ENCODE measurements at regions not wholly inside any gene's neighbourhood (a gene's known extent, or its start where the extent isn't known, plus 50 kb on each side); places are given as distances from the start of the nearest gene placed in this dataset.

- peaks cover 3% of the 10 kb centered on the region in 2 donors for H3K27me3 Mint-ChIP-seq
- H3K36me3 ChIP-seq (ENCODE audit: insufficient read depth, low read length) = no peaks in the 10 kb centered on the region
- no peaks in the 10 kb centered on the region for H3K36me3 Mint-ChIP-seq
- no peaks in the 10 kb centered on the region for H3K9me3 ChIP-seq (ENCODE audit: control insufficient read depth in 1 of 2, low read length in 2 of 2)
- H3K4me3 Mint-ChIP-seq = no peak overlapping the region
- intact Hi-C loops (cut with micrococcal nuclease) = no loop called here
- DNase-seq = no peak
- H3K27ac Mint-ChIP-seq = no peak overlapping the region
- H3K9me3 Mint-ChIP-seq = peaks cover 0 to 6% (median 1%) of the 10 kb centered on the region in 8 donors
- no peak overlapping the region for H3K27ac ChIP-seq (ENCODE audit: low read depth, low read length)
- H3K27me3 ChIP-seq (ENCODE audit: insufficient read depth, low read length) = no peaks in the 10 kb centered on the region
- ChIA-PET CTCF (ENCODE audit: partially characterized antibody) (no interaction called here), POLR2A (ENCODE audit: partially characterized antibody) (no interaction called here)
- H3K4me3 ChIP-seq (ENCODE audit: low read length in 2 of 2) = no peak overlapping the region
- H3K4me1 Mint-ChIP-seq = no peaks in the 10 kb centered on the region
- H3K4me1 ChIP-seq (ENCODE audit: insufficient read depth, low read length) = no peaks in the 10 kb centered on the region
These were observed 149.9 kb upstream of the PIRT start for GRCh38 chr17:10987786-10988185.

- Histone ChIP-seq H3K4me1 (ENCODE audit: insufficient read depth, low read length) (no peaks in the 10 kb centered on the region), H3K27ac (ENCODE audit: low read depth, low read length) (no peak overlapping the region), H3K9me3 (ENCODE audit: control insufficient read depth in 1 of 2, low read length in 2 of 2) (no peaks in the 10 kb centered on the region), H3K36me3 (ENCODE audit: insufficient read depth, low read length) (no peaks in the 10 kb centered on the region), H3K27me3 (ENCODE audit: insufficient read depth, low read length) (no peaks in the 10 kb centered on the region), H3K4me3 (ENCODE audit: low read length in 2 of 2) (no peak overlapping the region)
- DNase-seq = no peak
- Mint-ChIP-seq H3K4me3 (no peak overlapping the region), H3K36me3 (no peaks in the 10 kb centered on the region), H3K27me3 (peaks cover 0 to 3% of the 10 kb centered on the region in 2 donors), H3K4me1 (no peaks in the 10 kb centered on the region), H3K27ac (no peak overlapping the region), H3K9me3 (peaks cover 0 to 6% (median 2%) of the 10 kb centered on the region in 8 donors)
- ChIA-PET POLR2A (ENCODE audit: partially characterized antibody) (no interaction called here), CTCF (ENCODE audit: partially characterized antibody) (no interaction called here)
- intact Hi-C loops (cut with micrococcal nuclease) = no loop called here
These were observed 146.3 kb upstream of the PIRT start for GRCh38 chr17:10984220-10984619.

DNA sequence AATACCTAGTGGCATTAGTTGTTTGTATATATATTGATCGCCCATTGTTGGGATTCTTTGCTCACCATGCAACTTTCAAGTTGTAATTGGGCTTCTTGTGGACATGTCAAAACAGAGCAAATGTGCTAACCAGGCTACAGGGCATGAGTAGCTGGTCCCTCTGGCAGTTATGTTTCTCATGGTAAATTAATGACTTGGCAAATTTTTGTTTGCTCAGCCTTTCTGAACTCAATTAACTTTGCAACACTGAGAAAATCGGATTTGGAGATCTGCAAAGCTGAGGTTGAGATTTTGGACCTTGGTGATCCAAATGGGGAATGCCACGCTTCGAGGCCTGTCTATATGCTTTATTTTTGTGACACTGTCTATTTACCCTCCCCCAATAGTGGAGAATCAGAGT lies 138.5 kb upstream of the PIRT start:
- no peaks in the 10 kb centered on the region for H3K27me3 ChIP-seq (ENCODE audit: insufficient read depth, low read length)
- DNase-seq = no peak
- H3K4me1 ChIP-seq (ENCODE audit: insufficient read depth, low read length) = no peaks in the 10 kb centered on the region
- Mint-ChIP-seq H3K27me3 (no peaks in the 10 kb centered on the region), H3K4me3 (no peak overlapping the region), H3K9me3 (peaks cover 0 to 5% (median 0%) of the 10 kb centered on the region in 8 donors), H3K27ac (no peak overlapping the region), H3K4me1 (no peaks in the 10 kb centered on the region), H3K36me3 (no peaks in the 10 kb centered on the region)
- CTCF ChIA-PET (ENCODE audit: partially characterized antibody) = no interaction called here
- H3K4me3 ChIP-seq (ENCODE audit: low read length in 2 of 2) = no peak overlapping the region
- POLR2A ChIA-PET (ENCODE audit: partially characterized antibody) = no interaction called here
- H3K27ac ChIP-seq (ENCODE audit: low read depth, low read length) = no peak overlapping the region
- H3K36me3 ChIP-seq (ENCODE audit: insufficient read depth, low read length) = no peaks in the 10 kb centered on the region
- H3K9me3 ChIP-seq (ENCODE audit: control insufficient read depth in 1 of 2, low read length in 2 of 2) = no peaks in the 10 kb centered on the region
- intact Hi-C loops (cut with micrococcal nuclease) = no loop called here

DNA sequence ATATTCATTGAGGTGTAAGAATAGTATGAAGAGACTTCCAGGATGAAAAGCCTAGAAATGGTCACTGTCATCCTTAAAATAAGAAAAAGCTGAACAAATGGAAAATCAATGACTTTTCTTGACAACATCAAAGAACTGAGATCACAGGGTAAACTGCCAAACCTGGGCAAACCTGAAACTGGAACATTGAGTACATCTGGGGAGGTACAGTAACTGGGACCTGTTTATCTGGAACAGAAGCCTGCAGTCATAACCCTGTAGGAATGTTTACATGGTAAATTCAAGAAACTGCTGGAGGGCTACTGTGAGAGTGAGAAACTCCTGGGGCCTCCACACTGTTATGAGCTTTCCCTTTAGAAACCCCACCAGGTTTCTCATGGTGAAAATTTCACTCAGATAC lies 130.1 kb upstream of the PIRT start:
- H3K4me1 Mint-ChIP-seq = no peaks in the 10 kb centered on the region
- H3K4me1 ChIP-seq (ENCODE audit: insufficient read depth, low read length) = no peaks in the 10 kb centered on the region
- intact Hi-C loops (cut with micrococcal nuclease) = no loop called here
- H3K36me3 ChIP-seq (ENCODE audit: insufficient read depth, low read length) = no peaks in the 10 kb centered on the region
- peaks cover 0 to 5% (median 0%) of the 10 kb centered on the region in 8 donors for H3K9me3 Mint-ChIP-seq
- DNase-seq = no peak
- no peaks in the 10 kb centered on the region for H3K36me3 Mint-ChIP-seq
- peaks cover 0 to 3% of the 10 kb centered on the region in 2 donors for H3K27me3 Mint-ChIP-seq
- ChIA-PET CTCF (ENCODE audit: partially characterized antibody) (no interaction called here), POLR2A (ENCODE audit: partially characterized antibody) (no interaction called here)
- no peak overlapping the region for H3K27ac Mint-ChIP-seq
- no peak overlapping the region for H3K4me3 Mint-ChIP-seq
- no peaks in the 10 kb centered on the region for H3K27me3 ChIP-seq (ENCODE audit: insufficient read depth, low read length)
- no peak overlapping the region for H3K4me3 ChIP-seq (ENCODE audit: low read length in 2 of 2)
- no peaks in the 10 kb centered on the region for H3K9me3 ChIP-seq (ENCODE audit: control insufficient read depth in 1 of 2, low read length in 2 of 2)
- H3K27ac ChIP-seq (ENCODE audit: low read depth, low read length) = no peak overlapping the region

DNA sequence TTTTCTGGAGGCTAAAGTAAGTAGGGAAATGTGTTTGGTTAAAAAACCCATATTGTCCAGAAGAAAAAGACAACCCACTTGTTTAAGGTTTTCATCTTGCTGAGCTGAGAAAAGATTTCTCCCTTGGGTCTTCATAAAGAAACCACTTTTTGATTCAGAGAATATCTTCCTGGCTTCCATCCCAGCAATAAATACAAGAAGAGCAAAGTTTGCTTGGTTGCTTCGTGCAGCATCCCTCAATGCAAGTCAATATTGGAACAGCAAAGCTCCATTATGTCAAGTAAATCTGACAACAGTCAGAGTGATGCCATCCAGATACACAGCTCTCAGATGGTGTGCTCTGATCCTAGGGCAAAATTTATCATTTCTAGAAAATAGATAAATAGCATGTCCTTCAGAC lies 118.9 kb upstream of the PIRT start:
- Histone ChIP-seq H3K36me3 (ENCODE audit: insufficient read depth, low read length) (no peaks in the 10 kb centered on the region), H3K27me3 (ENCODE audit: insufficient read depth, low read length) (no peaks in the 10 kb centered on the region), H3K4me3 (ENCODE audit: low read length in 2 of 2) (no peak overlapping the region), H3K4me1 (ENCODE audit: insufficient read depth, low read length) (no peaks in the 10 kb centered on the region), H3K27ac (ENCODE audit: low read depth, low read length) (no peak overlapping the region), H3K9me3 (ENCODE audit: control insufficient read depth in 1 of 2, low read length in 2 of 2) (no peaks in the 10 kb centered on the region)
- Mint-ChIP-seq H3K9me3 (peaks cover 0 to 5% (median 2%) of the 10 kb centered on the region in 8 donors), H3K4me1 (no peaks in the 10 kb centered on the region), H3K4me3 (no peak overlapping the region), H3K27ac (no peak overlapping the region), H3K27me3 (peaks cover 2 to 4% of the 10 kb centered on the region in 2 donors), H3K36me3 (no peaks in the 10 kb centered on the region)
- ChIA-PET POLR2A (ENCODE audit: partially characterized antibody) (no interaction called here), CTCF (ENCODE audit: partially characterized antibody) (no interaction called here)
- DNase-seq = no peak
- intact Hi-C loops (cut with micrococcal nuclease) = no loop called here

- no peaks in the 10 kb centered on the region for H3K9me3 ChIP-seq (ENCODE audit: control insufficient read depth in 1 of 2, low read length in 2 of 2)
- H3K27ac ChIP-seq (ENCODE audit: low read depth, low read length) = no peak overlapping the region
- ChIA-PET CTCF (ENCODE audit: partially characterized antibody) (no interaction called here), POLR2A (ENCODE audit: partially characterized antibody) (no interaction called here)
- H3K27me3 ChIP-seq (ENCODE audit: insufficient read depth, low read length) = no peaks in the 10 kb centered on the region
- H3K27me3 Mint-ChIP-seq = peaks cover 3 to 7% of the 10 kb centered on the region in 2 donors
- no peaks in the 10 kb centered on the region for H3K4me1 ChIP-seq (ENCODE audit: insufficient read depth, low read length)
- H3K9me3 Mint-ChIP-seq = no peaks in the 10 kb centered on the region
- intact Hi-C loops (cut with micrococcal nuclease) = no loop called here
- no peak for DNase-seq
- no peak overlapping the region for H3K4me3 Mint-ChIP-seq
- no peaks in the 10 kb centered on the region for H3K4me1 Mint-ChIP-seq
- no peaks in the 10 kb centered on the region for H3K36me3 ChIP-seq (ENCODE audit: insufficient read depth, low read length)
- H3K27ac Mint-ChIP-seq = no peak overlapping the region
- H3K4me3 ChIP-seq (ENCODE audit: low read length in 2 of 2) = no peak overlapping the region
- no peaks in the 10 kb centered on the region for H3K36me3 Mint-ChIP-seq
These were observed 106.9 kb upstream of the PIRT start for GRCh38 chr17:10944819-10945218.

- Mint-ChIP-seq H3K9me3 (peaks cover 0 to 2% (median 0%) of the 10 kb centered on the region in 8 donors), H3K36me3 (no peaks in the 10 kb centered on the region), H3K4me3 (no peak overlapping the region), H3K4me1 (no peaks in the 10 kb centered on the region), H3K27me3 (peaks cover 3 to 7% of the 10 kb centered on the region in 2 donors), H3K27ac (no peak overlapping the region)
- intact Hi-C loops (cut with micrococcal nuclease) = no loop called here
- POLR2A ChIA-PET (ENCODE audit: partially characterized antibody) = no interaction called here
- DNase-seq = no peak
- H3K36me3 ChIP-seq (ENCODE audit: insufficient read depth, low read length) = no peaks in the 10 kb centered on the region
- no peaks in the 10 kb centered on the region for H3K4me1 ChIP-seq (ENCODE audit: insufficient read depth, low read length)
- CTCF ChIA-PET (ENCODE audit: partially characterized antibody) = no interaction called here
- no peak overlapping the region for H3K27ac ChIP-seq (ENCODE audit: low read depth, low read length)
- H3K9me3 ChIP-seq (ENCODE audit: control insufficient read depth in 1 of 2, low read length in 2 of 2) = no peaks in the 10 kb centered on the region
- H3K27me3 ChIP-seq (ENCODE audit: insufficient read depth, low read length) = no peaks in the 10 kb centered on the region
- H3K4me3 ChIP-seq (ENCODE audit: low read length in 2 of 2) = no peak overlapping the region
These were observed 99.0 kb upstream of the PIRT start for GRCh38 chr17:10936931-10937330.

- H3K27ac Mint-ChIP-seq = no peak overlapping the region
- Histone ChIP-seq H3K9me3 (ENCODE audit: control insufficient read depth in 1 of 2, low read length in 2 of 2) (no peaks in the 10 kb centered on the region), H3K4me1 (ENCODE audit: insufficient read depth, low read length) (no peaks in the 10 kb centered on the region), H3K36me3 (ENCODE audit: insufficient read depth, low read length) (no peaks in the 10 kb centered on the region), H3K4me3 (ENCODE audit: low read length in 2 of 2) (no peak overlapping the region), H3K27me3 (ENCODE audit: insufficient read depth, low read length) (no peaks in the 10 kb centered on the region), H3K27ac (ENCODE audit: low read depth, low read length) (no peak overlapping the region)
- POLR2A ChIA-PET (ENCODE audit: partially characterized antibody) = no interaction called here
- CTCF ChIA-PET (ENCODE audit: partially characterized antibody) = no interaction called here
- no peaks in the 10 kb centered on the region for H3K36me3 Mint-ChIP-seq
- peaks cover 0 to 2% (median 0%) of the 10 kb centered on the region in 8 donors for H3K9me3 Mint-ChIP-seq
- no peak for DNase-seq
- no peaks in the 10 kb centered on the region for H3K4me1 Mint-ChIP-seq
- intact Hi-C loops (cut with micrococcal nuclease) = no loop called here
- no peak overlapping the region for H3K4me3 Mint-ChIP-seq
- H3K27me3 Mint-ChIP-seq = peaks cover 3% of the 10 kb centered on the region in 2 donors
These were observed 95.1 kb upstream of the PIRT start for GRCh38 chr17:10932938-10933337.

All from CD4-positive, alpha-beta memory T cell (primary cell).